Kidney (tissue), 13 donors: ENCODE measurements at regions not wholly inside any gene's neighbourhood (a gene's known extent, or its start where the extent isn't known, plus 50 kb on each side); places are given as distances from the start of the nearest gene placed in this dataset.

Experiments
- DNase-seq, 5 donors: peaks; one replicate each; pipeline ENCODE4 v3.0.0-alpha.2; 2013 to 2020
- FAIRE-seq: peaks from 2 replicates; lab custom pipeline; 2012; peaks lifted over from hg19 to GRCh38; lab: Jason Lieb, UNC
- H3K27ac ChIP-seq, 2 donors: one replicate each; pipeline ENCODE4 v1.7.0; 2013; ENCODE audit warnings: low read depth in 2 of 2, low read length in 2 of 2, inconsistent platforms in 1 of 2
- H3K27me3 ChIP-seq: one replicate; pipeline ENCODE4 v1.7.1; 2013; ENCODE audit warnings: low read length, inconsistent platforms; ENCODE audit not compliant: control insufficient read depth, insufficient read depth
- H3K36me3 ChIP-seq, 3 donors: one replicate each; pipeline versions ENCODE4 v1.7.0 to v1.7.1; 2013; ENCODE audit warnings: low read length in 3 of 3, control low read depth in 1 of 3, inconsistent platforms in 1 of 3; ENCODE audit not compliant: insufficient read depth in 3 of 3, control insufficient read depth in 2 of 3
- H3K4me1 ChIP-seq, 3 donors: one replicate each; pipeline versions ENCODE4 v1.7.0 to v1.7.1; 2013; ENCODE audit warnings: low read length in 3 of 3, inconsistent platforms in 1 of 3, low read depth in 1 of 3; ENCODE audit not compliant: control insufficient read depth in 2 of 3, insufficient read depth in 2 of 3
- H3K4me3 ChIP-seq, 3 donors: one replicate each; pipeline versions ENCODE4 v1.7.0 to v1.8.1; 2013; ENCODE audit warnings: low read length in 3 of 3, control low read depth in 1 of 3, inconsistent platforms in 1 of 3
- H3K9ac ChIP-seq, 3 donors: one replicate each; pipeline versions ENCODE4 v1.7.0 to v1.7.1; 2013; ENCODE audit warnings: low read length in 3 of 3, control low read depth in 1 of 3, inconsistent platforms in 1 of 3
- H3K9me3 ChIP-seq, 3 donors: one replicate each; pipeline versions ENCODE4 v1.7.0 to v1.7.1; 2013; ENCODE audit warnings: low read length in 3 of 3, control low read depth in 1 of 3, inconsistent platforms in 1 of 3; ENCODE audit not compliant: control insufficient read depth in 2 of 3, insufficient read depth in 1 of 3
- CTCF ChIP-seq: IDR thresholded peaks from 3 replicates; pipeline ENCODE4 v1.5.1; 2012; ENCODE audit warnings: mild to moderate bottlenecking, moderate library complexity, borderline replicate concordance; ENCODE audit not compliant: insufficient read depth; ENCODE audit errors: extremely low read depth
- intact Hi-C: fragments of 100-400 bp; cut with DNase I; formaldehyde crosslinking; loops from one replicate; pipeline ENCODE4 v1.11.1; 2022
- donor health status: control.
- donor health status: control.
- donor health status: control.
- donor health status: control.
- donor health status: control.
- donor health status: DM: yes; HTN: yes; CAD: no.
- donor health status: Normal renal cell carcinoma (clear cell type).

GRCh38 chr14:100423317-100424010 is 100.3 kb downstream of the SLC25A47 start:
- Histone ChIP-seq H3K4me1 (no peaks in the 10 kb centered on the region), H3K9ac (no peak overlapping the region), H3K36me3 (no peaks in the 10 kb centered on the region), H3K4me3 (no peak overlapping the region), H3K27me3 (no peaks in the 10 kb centered on the region), H3K9me3 (no peaks in the 10 kb centered on the region), H3K27ac (no peak overlapping the region)
- FAIRE-seq (no peak), DNase-seq (no peak)
- intact Hi-C loops, result no loop called here
- no peak for TF ChIP-seq CTCF

- Histone ChIP-seq H3K27ac (no peak overlapping the region), H3K9ac (no peak overlapping the region), H3K9me3 (no peaks in the 10 kb centered on the region), H3K27me3 (no peaks in the 10 kb centered on the region), H3K36me3 (no peaks in the 10 kb centered on the region), H3K4me3 (no peak overlapping the region), H3K4me1 (no peaks in the 10 kb centered on the region)
- TF ChIP-seq CTCF, result no peak
- DNase-seq, result no peak
- intact Hi-C loops, result no loop called here
- no peak for FAIRE-seq
Measured at GRCh38 chr14:100424504-100425428, 101.6 kb downstream of the SLC25A47 start.

GRCh38 chr14:100425429-100425827 is 102.3 kb downstream of the SLC25A47 start:
- Histone ChIP-seq H3K27ac (no peak overlapping the region), H3K9me3 (no peaks in the 10 kb centered on the region), H3K4me3 (no peak overlapping the region), H3K9ac (no peak overlapping the region), H3K4me1 (no peaks in the 10 kb centered on the region), H3K36me3 (no peaks in the 10 kb centered on the region), H3K27me3 (no peaks in the 10 kb centered on the region)
- no peak for TF ChIP-seq CTCF
- DNase-seq (no peak), FAIRE-seq (no peak)
- intact Hi-C loops, result no loop called here
